ENCODE measurements at regions not wholly inside any gene's neighbourhood (a gene's known extent, or its start where the extent isn't known, plus 50 kb on each side); places are given as distances from the start of the nearest gene placed in this dataset.

DNA sequence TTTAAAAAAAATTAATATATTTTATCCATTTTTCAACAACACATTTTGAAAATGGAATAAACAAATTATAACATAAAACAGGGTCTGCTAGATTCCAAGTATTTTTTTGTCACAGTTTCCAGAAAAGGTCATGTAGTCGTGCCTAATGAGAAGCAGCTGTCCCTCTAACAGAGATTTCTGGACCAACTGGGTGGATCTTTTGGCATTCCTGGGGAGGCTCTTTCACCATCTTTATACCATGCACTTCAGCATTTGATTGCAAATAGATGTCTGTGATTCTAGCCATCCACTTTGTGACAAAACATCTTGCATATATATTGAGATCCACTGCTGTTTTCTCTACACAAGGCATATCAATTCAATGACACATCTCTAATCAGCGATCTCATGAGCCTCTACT, 210.7 kb upstream of the LDB2 start:
- H3K27ac ChIP-seq (ENCODE audit: low read depth in 1 of 2, low read length in 2 of 2) = no peak overlapping the region
- no peaks in the 10 kb centered on the region for H3K9me3 ChIP-seq (ENCODE audit: control insufficient read depth in 1 of 2, insufficient read depth in 1 of 2, low read length in 2 of 2)
- H3K4me1 ChIP-seq (ENCODE audit: insufficient read depth, low read length) = no peaks in the 10 kb centered on the region
- H3K36me3 ChIP-seq (ENCODE audit: insufficient read depth, low read length) = no peaks in the 10 kb centered on the region
- POLR2A ChIA-PET = no interaction called here
- no peaks in the 10 kb centered on the region for H3K27me3 ChIP-seq (ENCODE audit: control insufficient read depth in 1 of 2, insufficient read depth in 2 of 2, low read length in 2 of 2)
- ATAC-seq (ENCODE audit: poor library complexity) = no peak
- Mint-ChIP-seq H3K4me3 (no peak overlapping the region), H3K4me1 (ENCODE audit: low read depth) (no peaks in the 10 kb centered on the region), H3K27ac (no peak overlapping the region), H3K36me3 (ENCODE audit: low read depth) (no peaks in the 10 kb centered on the region), H3K9me3 (no peaks in the 10 kb centered on the region), H3K27me3 (peaks cover 15% of the 10 kb centered on the region)
- CTCF ChIA-PET = no interaction called here
- intact Hi-C loops (cut with DNase I, micrococcal nuclease) = no loop called here
- TF ChIP-seq, protein P1, sequence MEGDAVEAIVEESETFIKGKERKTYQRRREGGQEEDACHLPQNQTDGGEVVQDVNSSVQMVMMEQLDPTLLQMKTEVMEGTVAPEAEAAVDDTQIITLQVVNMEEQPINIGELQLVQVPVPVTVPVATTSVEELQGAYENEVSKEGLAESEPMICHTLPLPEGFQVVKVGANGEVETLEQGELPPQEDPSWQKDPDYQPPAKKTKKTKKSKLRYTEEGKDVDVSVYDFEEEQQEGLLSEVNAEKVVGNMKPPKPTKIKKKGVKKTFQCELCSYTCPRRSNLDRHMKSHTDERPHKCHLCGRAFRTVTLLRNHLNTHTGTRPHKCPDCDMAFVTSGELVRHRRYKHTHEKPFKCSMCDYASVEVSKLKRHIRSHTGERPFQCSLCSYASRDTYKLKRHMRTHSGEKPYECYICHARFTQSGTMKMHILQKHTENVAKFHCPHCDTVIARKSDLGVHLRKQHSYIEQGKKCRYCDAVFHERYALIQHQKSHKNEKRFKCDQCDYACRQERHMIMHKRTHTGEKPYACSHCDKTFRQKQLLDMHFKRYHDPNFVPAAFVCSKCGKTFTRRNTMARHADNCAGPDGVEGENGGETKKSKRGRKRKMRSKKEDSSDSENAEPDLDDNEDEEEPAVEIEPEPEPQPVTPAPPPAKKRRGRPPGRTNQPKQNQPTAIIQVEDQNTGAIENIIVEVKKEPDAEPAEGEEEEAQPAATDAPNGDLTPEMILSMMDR (IDR thresholded peaks at IDR 0.05) = no peak
- H3K4me3 ChIP-seq (ENCODE audit: low read length) = no peak overlapping the region
- DNase-seq = no peak

DNA sequence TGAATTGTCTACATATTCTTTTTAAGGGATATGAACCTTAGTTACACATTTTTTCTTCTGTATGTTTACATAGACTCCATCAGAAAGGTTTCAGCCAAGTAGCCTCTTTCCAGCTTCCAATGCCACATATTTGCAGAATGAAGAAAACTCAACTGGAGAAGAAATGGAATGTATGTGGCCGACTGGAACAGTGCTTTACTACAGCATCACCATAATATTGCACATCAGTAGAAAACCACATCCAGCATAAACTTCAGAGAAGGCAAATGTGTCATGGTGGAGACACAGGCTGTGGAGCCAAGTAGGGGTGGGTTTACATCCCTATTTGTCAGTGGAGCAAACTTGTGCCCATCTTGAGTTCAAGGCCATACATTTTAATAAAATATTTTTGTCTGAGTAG, 204.8 kb upstream of the LDB2 start:
- Histone ChIP-seq H3K4me3 (ENCODE audit: low read length) (no peak overlapping the region), H3K27me3 (ENCODE audit: control insufficient read depth in 1 of 2, insufficient read depth in 2 of 2, low read length in 2 of 2) (no peaks in the 10 kb centered on the region), H3K4me1 (ENCODE audit: insufficient read depth, low read length) (no peaks in the 10 kb centered on the region), H3K27ac (ENCODE audit: low read depth in 1 of 2, low read length in 2 of 2) (no peak overlapping the region), H3K36me3 (ENCODE audit: insufficient read depth, low read length) (no peaks in the 10 kb centered on the region), H3K9me3 (ENCODE audit: control insufficient read depth in 1 of 2, insufficient read depth in 1 of 2, low read length in 2 of 2) (no peaks in the 10 kb centered on the region)
- ATAC-seq (ENCODE audit: poor library complexity) (no peak), DNase-seq (no peak)
- Mint-ChIP-seq H3K27ac (no peak overlapping the region), H3K27me3 (no peaks in the 10 kb centered on the region), H3K9me3 (no peaks in the 10 kb centered on the region), H3K4me3 (no peak overlapping the region), H3K36me3 (ENCODE audit: low read depth) (no peaks in the 10 kb centered on the region), H3K4me1 (ENCODE audit: low read depth) (no peaks in the 10 kb centered on the region)
- TF ChIP-seq, protein P1 (IDR thresholded peaks at IDR 0.05) = no peak
- ChIA-PET CTCF (no interaction called here), POLR2A (no interaction called here)
- intact Hi-C loops (cut with DNase I, micrococcal nuclease) = no loop called here

DNA sequence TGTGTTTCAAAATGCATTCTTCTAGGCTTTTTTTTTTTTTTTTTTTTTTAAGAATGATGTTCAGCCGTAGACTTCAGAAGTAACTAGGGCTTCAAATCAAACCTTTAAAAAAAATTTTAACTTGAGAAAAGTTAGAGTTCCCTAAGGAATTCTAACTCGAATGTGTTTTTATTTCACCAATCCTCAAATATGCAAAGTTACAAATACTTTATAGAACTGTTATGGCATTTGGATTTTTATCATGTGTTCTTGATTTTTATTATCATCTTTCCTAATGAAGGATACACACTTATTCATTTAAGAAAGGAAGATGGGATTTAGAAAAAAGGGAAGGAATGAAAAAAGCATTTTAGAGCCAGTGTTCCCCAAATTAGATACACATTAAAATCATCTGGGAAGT, 200.6 kb upstream of the LDB2 start:
- Mint-ChIP-seq H3K4me3 (no peak overlapping the region), H3K36me3 (ENCODE audit: low read depth) (no peaks in the 10 kb centered on the region), H3K27ac (no peak overlapping the region), H3K4me1 (ENCODE audit: low read depth) (no peaks in the 10 kb centered on the region), H3K9me3 (no peaks in the 10 kb centered on the region), H3K27me3 (peaks cover 6% of the 10 kb centered on the region)
- no peak overlapping the region for H3K27ac ChIP-seq (ENCODE audit: low read depth in 1 of 2, low read length in 2 of 2)
- ChIA-PET POLR2A (no interaction called here), CTCF (no interaction called here)
- intact Hi-C loops (cut with DNase I, micrococcal nuclease) = no loop called here
- H3K4me3 ChIP-seq (ENCODE audit: low read length) = no peak overlapping the region
- no peaks in the 10 kb centered on the region for H3K36me3 ChIP-seq (ENCODE audit: insufficient read depth, low read length)
- no peaks in the 10 kb centered on the region for H3K9me3 ChIP-seq (ENCODE audit: control insufficient read depth in 1 of 2, insufficient read depth in 1 of 2, low read length in 2 of 2)
- DNase-seq = no peak
- H3K4me1 ChIP-seq (ENCODE audit: insufficient read depth, low read length) = no peaks in the 10 kb centered on the region
- TF ChIP-seq, protein P1 (IDR thresholded peaks at IDR 0.05) = no peak
- H3K27me3 ChIP-seq (ENCODE audit: control insufficient read depth in 1 of 2, insufficient read depth in 2 of 2, low read length in 2 of 2) = no peaks in the 10 kb centered on the region
- ATAC-seq (ENCODE audit: poor library complexity) = no peak

Data from CD4-positive, alpha-beta T cell (primary cell).